NCI-H226 (cell line): ENCODE measurements at regions not wholly inside any gene's neighbourhood (a gene's known extent, or its start where the extent isn't known, plus 50 kb on each side); places are given as distances from the start of the nearest gene placed in this dataset.

Source experiments
- DNase-seq: peaks from one replicate; pipeline ENCODE4 v3.0.0-alpha.2; 2015

DNA sequence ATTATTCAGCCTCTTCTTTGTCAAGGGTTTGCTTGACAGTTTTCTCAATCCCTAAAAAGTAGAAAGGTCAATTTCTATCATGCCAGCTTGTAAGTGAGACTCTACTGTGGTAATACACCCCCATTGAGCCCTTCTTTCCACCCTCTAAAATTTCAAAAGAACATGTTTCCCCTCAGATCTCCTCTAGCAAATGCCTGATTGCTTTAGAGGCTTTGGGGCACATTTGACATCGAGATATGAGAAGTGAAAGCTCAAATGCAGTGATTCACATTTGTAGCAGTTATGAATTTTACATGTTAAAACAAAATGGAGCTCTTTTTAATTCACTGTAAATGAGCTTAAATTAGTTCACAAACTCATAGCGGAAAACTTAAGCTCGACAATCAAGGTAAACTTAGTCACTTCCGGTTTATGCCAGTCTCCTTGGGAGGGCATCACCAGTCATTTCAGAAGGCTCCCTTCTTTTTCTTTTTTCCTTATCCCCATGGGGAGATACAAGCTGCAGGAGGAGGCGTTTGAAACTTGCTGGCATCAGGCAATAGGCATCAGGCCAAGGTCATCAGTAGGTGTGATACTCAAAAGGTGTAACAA, 55.3 kb upstream of the ADO start:
- no peak for DNase-seq
